Ishikawa (cell line): ENCODE measurements at regions not wholly inside any gene's neighbourhood (a gene's known extent, or its start where the extent isn't known, plus 50 kb on each side); places are given as distances from the start of the nearest gene placed in this dataset.

Source experiments
- CEBPB ChIP-seq: IDR thresholded peaks from 2 replicates; pipeline ENCODE4 v1.6.1; 2012
- CREB1 ChIP-seq: IDR thresholded peaks from 2 replicates; pipeline ENCODE4 v1.6.1; 2012; ENCODE audit warnings: low read depth
- EGR1 ChIP-seq: IDR thresholded peaks from 2 replicates; pipeline ENCODE4 v1.6.1; 2012
- EP300 ChIP-seq: IDR thresholded peaks from 2 replicates; pipeline ENCODE4 v1.6.1; 2012; ENCODE audit warnings: borderline replicate concordance
- FOXM1 ChIP-seq: IDR thresholded peaks from 2 replicates; pipeline ENCODE4 v1.6.1; 2012; ENCODE audit warnings: low read depth, borderline replicate concordance
- MAX ChIP-seq: IDR thresholded peaks from 2 replicates; pipeline ENCODE4 v1.6.1; 2012
- NFIC ChIP-seq: IDR thresholded peaks from 2 replicates; pipeline ENCODE4 v1.6.1; 2012
- RAD21 ChIP-seq: IDR thresholded peaks from 2 replicates; pipeline ENCODE4 v1.6.1; 2012; ENCODE audit warnings: low read depth
- REST ChIP-seq: IDR thresholded peaks from 2 replicates; pipeline ENCODE4 v1.6.1; 2012; ENCODE audit warnings: low read depth, mild to moderate bottlenecking
- TAF1 ChIP-seq: IDR thresholded peaks from 2 replicates; pipeline ENCODE4 v1.6.1; 2012; ENCODE audit warnings: low read depth, mild to moderate bottlenecking
- TCF12 ChIP-seq: IDR thresholded peaks from 2 replicates; pipeline ENCODE4 v1.6.1; 2012; ENCODE audit warnings: low read depth
- TEAD4 ChIP-seq: IDR thresholded peaks from 2 replicates; pipeline ENCODE4 v1.6.1; 2012
- USF1 ChIP-seq: IDR thresholded peaks from 2 replicates; pipeline ENCODE4 v1.6.1; 2012
- YY1 ChIP-seq: IDR thresholded peaks from 2 replicates; pipeline ENCODE4 v1.6.1; 2012; ENCODE audit warnings: low read depth
- ZBTB7A ChIP-seq: IDR thresholded peaks from 2 replicates; pipeline ENCODE4 v1.6.1; 2012; ENCODE audit warnings: low read depth

GRCh38 chr12:22874151-22874550 is 249.2 kb downstream of the ETNK1 start:
- TF ChIP-seq CREB1 = no peak
- TF ChIP-seq EP300 = no peak
- no peak for TF ChIP-seq YY1
- TF ChIP-seq REST = no peak
- TF ChIP-seq ZBTB7A = no peak
- TF ChIP-seq RAD21 = no peak
- TF ChIP-seq NFIC = no peak
- TF ChIP-seq TCF12 = no peak
- TF ChIP-seq FOXM1 = no peak
- TF ChIP-seq MAX = no peak
- TF ChIP-seq USF1 = no peak
- TF ChIP-seq CEBPB = no peak
- TF ChIP-seq EGR1 = no peak
- TF ChIP-seq TEAD4 = no peak
- TF ChIP-seq TAF1 = no peak

- TF ChIP-seq TAF1 (no peak), FOXM1 (no peak), TCF12 (no peak), EGR1 (no peak), CREB1 (no peak)
Measured at GRCh38 chr12:22876262-22876661, 251.3 kb downstream of the ETNK1 start.

GRCh38 chr12:22879203-22879602 is 254.2 kb downstream of the ETNK1 start:
- TF ChIP-seq REST = no peak
- TF ChIP-seq EGR1 = no peak
- TF ChIP-seq TCF12 = no peak
- TF ChIP-seq CEBPB = no peak
- TF ChIP-seq FOXM1 = no peak
- TF ChIP-seq ZBTB7A = no peak
- TF ChIP-seq CREB1 = no peak
- no peak for TF ChIP-seq TAF1
- no peak for TF ChIP-seq RAD21
- TF ChIP-seq MAX = no peak
- no peak for TF ChIP-seq NFIC
- TF ChIP-seq EP300 = no peak
- no peak for TF ChIP-seq TEAD4
- TF ChIP-seq USF1 = no peak
- no peak for TF ChIP-seq YY1

- TF ChIP-seq EGR1 = no peak
- no peak for TF ChIP-seq NFIC
- no peak for TF ChIP-seq FOXM1
- TF ChIP-seq MAX = no peak
- TF ChIP-seq TAF1 = no peak
- TF ChIP-seq CEBPB = no peak
- TF ChIP-seq TCF12 = no peak
- no peak for TF ChIP-seq ZBTB7A
- TF ChIP-seq EP300 = no peak
- no peak for TF ChIP-seq YY1
- no peak for TF ChIP-seq USF1
- no peak for TF ChIP-seq CREB1
- TF ChIP-seq RAD21 = no peak
- no peak for TF ChIP-seq TEAD4
- TF ChIP-seq REST = no peak
Measured at GRCh38 chr12:22880331-22880730, 255.4 kb downstream of the ETNK1 start.
